Osteocyte (in vitro differentiated cells): ENCODE measurements at regions not wholly inside any gene's neighbourhood (a gene's known extent, or its start where the extent isn't known, plus 50 kb on each side); places are given as distances from the start of the nearest gene placed in this dataset.

Experiments used
- DNase-seq: peaks from one replicate; pipeline ENCODE4 v3.0.0; 2021; ENCODE audit warnings: mixed read lengths; ENCODE audit not compliant: unreplicated experiment; ENCODE audit errors: extremely low spot score
- H3K27ac Mint-ChIP-seq: one replicate; pipeline ENCODE4 v1.8.0; 2021; ENCODE audit warnings: mild to moderate bottlenecking, mixed read lengths; ENCODE audit not compliant: unreplicated experiment
- H3K27me3 Mint-ChIP-seq: one replicate; pipeline ENCODE4 v1.8.0; 2021; ENCODE audit warnings: mixed read lengths; ENCODE audit not compliant: unreplicated experiment
- H3K36me3 Mint-ChIP-seq: one replicate; pipeline ENCODE4 v1.8.0; 2021; ENCODE audit warnings: mixed read lengths; ENCODE audit not compliant: unreplicated experiment
- H3K4me1 Mint-ChIP-seq: one replicate; pipeline ENCODE4 v1.8.0; 2021; ENCODE audit warnings: mixed read lengths; ENCODE audit not compliant: unreplicated experiment
- H3K4me3 Mint-ChIP-seq: one replicate; pipeline ENCODE4 v1.8.0; 2021; ENCODE audit warnings: mild to moderate bottlenecking, moderate library complexity, mixed read lengths; ENCODE audit not compliant: unreplicated experiment
- H3K9me3 Mint-ChIP-seq: one replicate; pipeline ENCODE4 v1.8.0; 2021; ENCODE audit warnings: mixed read lengths; ENCODE audit not compliant: unreplicated experiment
- TF ChIP-seq, protein P1 (sequence below): fragments of 200-600 bp; sonication (generic); IDR thresholded peaks from 2 replicates; pipeline ENCODE4 v1.5.0; 2021; ENCODE audit warnings: antibody characterized with exemption, mild to moderate bottlenecking, moderate library complexity

DNA sequence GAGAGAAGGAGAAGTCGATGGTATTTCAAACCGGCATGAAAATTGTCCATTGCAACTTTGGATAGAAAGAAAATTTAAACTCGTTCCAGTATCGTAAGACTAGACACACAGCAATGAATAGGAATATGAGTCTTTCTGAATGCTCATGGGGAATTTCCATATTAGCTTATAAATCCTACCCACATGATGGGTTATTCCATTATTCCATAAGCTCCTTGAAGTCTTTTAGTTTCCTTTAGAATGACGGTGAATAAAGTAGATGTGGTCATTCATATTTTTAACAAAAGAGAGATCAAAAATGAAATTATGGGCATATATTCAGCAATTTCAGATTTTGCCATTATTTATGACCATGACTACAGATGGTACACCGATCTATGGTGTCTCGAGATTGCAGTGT, 163.4 kb upstream of the HMGA2 start:
- Mint-ChIP-seq H3K4me3 (no peak overlapping the region), H3K4me1 (peaks cover 27% of the 10 kb centered on the region), H3K36me3 (no peaks in the 10 kb centered on the region), H3K9me3 (peaks cover 12% of the 10 kb centered on the region), H3K27me3 (no peaks in the 10 kb centered on the region), H3K27ac (no peak overlapping the region)
- DNase-seq = no peak
- TF ChIP-seq, protein P1, sequence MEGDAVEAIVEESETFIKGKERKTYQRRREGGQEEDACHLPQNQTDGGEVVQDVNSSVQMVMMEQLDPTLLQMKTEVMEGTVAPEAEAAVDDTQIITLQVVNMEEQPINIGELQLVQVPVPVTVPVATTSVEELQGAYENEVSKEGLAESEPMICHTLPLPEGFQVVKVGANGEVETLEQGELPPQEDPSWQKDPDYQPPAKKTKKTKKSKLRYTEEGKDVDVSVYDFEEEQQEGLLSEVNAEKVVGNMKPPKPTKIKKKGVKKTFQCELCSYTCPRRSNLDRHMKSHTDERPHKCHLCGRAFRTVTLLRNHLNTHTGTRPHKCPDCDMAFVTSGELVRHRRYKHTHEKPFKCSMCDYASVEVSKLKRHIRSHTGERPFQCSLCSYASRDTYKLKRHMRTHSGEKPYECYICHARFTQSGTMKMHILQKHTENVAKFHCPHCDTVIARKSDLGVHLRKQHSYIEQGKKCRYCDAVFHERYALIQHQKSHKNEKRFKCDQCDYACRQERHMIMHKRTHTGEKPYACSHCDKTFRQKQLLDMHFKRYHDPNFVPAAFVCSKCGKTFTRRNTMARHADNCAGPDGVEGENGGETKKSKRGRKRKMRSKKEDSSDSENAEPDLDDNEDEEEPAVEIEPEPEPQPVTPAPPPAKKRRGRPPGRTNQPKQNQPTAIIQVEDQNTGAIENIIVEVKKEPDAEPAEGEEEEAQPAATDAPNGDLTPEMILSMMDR = no peak

DNA sequence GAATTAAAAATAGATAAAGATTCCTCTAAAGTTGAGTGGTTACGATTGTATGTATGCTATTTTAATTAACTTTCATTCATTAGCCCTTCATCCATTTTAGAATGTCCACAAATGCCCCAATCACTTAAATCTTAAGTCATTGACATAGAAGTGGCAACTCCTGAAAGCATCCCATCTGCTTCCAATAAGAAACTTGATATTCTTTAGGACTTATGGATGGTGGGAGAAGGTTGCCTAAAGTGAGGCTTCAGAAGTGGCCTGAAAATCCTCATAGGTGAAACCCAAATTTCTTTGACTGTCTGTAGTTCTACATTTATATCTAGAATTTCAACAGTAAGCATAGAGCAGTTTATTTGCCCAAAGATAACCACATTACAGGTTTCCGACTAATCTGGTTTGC, 161.7 kb upstream of the HMGA2 start:
- no peaks in the 10 kb centered on the region for H3K36me3 Mint-ChIP-seq
- H3K4me1 Mint-ChIP-seq = peaks cover 16% of the 10 kb centered on the region
- no peaks in the 10 kb centered on the region for H3K27me3 Mint-ChIP-seq
- DNase-seq = no peak
- H3K9me3 Mint-ChIP-seq = peaks cover 12% of the 10 kb centered on the region
- no peak overlapping the region for H3K27ac Mint-ChIP-seq
- TF ChIP-seq, protein P1 = no peak
- H3K4me3 Mint-ChIP-seq = no peak overlapping the region

DNA sequence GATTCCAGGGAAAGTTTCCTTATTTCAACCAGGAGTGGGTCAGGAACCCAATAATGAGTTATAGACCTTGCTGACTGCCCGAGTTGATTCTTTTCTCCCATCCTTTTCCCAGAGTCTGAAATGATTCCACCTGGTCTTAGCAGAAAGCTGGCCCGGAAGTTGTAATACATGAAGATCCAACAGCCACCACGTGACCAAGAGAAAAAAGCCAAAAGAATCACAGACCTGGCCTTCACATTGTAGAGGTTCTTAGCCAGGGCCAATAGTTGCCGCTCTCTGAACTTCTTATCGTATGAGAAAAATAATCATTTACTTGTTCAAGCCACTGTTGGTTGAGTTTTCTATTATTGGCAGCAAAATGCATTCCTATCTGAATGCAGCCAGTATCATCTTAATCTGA, 161.2 kb upstream of the HMGA2 start:
- Mint-ChIP-seq H3K4me1 (peaks cover 17% of the 10 kb centered on the region), H3K4me3 (no peak overlapping the region), H3K27me3 (no peaks in the 10 kb centered on the region), H3K27ac (no peak overlapping the region), H3K36me3 (no peaks in the 10 kb centered on the region), H3K9me3 (peaks cover 12% of the 10 kb centered on the region)
- TF ChIP-seq, protein P1 = no peak
- no peak for DNase-seq

DNA sequence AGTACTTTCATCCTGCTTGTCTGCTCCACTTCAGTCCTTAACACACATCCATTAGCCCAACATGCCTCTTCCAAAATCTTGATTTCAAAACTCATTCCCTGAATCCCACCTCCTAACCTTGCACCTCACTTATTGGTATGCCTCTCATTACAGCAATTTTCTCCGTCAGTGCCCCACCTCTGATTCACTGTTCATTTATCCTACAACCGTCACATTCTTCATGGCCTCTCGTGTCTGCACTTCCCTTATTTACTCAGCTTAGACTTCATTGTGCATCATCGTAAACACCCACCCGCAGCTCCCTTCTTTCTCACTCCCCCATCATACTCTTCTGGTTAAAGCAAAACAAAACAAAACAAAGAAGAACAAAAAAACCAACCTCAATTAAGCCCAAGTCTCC, 160.6 kb upstream of the HMGA2 start:
- Mint-ChIP-seq H3K4me1 (peaks cover 18% of the 10 kb centered on the region), H3K9me3 (peaks cover 12% of the 10 kb centered on the region), H3K36me3 (no peaks in the 10 kb centered on the region), H3K27ac (no peak overlapping the region), H3K4me3 (no peak overlapping the region), H3K27me3 (no peaks in the 10 kb centered on the region)
- DNase-seq = no peak
- TF ChIP-seq, protein P1 = no peak

DNA sequence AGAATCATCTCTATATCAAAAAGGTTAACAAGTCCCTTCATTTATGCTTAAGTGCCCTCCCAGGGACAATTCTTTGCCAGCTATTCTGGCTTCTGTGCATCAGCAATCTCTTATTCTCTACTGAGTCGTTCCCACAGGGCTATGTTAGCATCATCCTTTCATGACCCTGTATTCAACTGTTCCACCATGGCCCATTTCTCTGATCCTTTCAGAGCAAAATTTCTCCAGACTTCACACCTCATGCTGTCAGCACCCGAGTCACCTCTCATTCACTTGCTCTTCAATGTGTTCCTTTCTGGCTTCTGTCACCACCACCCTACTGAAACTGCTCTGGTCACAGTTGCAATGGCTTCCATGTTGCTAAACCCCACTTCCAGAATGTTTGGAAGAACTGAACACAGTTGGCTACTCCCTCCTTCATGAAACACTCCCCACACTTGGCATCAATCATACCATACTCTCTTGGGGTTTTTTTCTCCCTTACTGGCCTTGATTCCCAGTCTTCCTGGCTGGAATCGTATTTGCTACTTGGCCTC, 159.5 kb upstream of the HMGA2 start:
- peaks cover 12% of the 10 kb centered on the region for H3K9me3 Mint-ChIP-seq
- H3K27ac Mint-ChIP-seq = no peak overlapping the region
- peaks cover 27% of the 10 kb centered on the region for H3K4me1 Mint-ChIP-seq
- no peaks in the 10 kb centered on the region for H3K36me3 Mint-ChIP-seq
- TF ChIP-seq, protein P1 = no peak
- no peaks in the 10 kb centered on the region for H3K27me3 Mint-ChIP-seq
- no peak for DNase-seq
- no peak overlapping the region for H3K4me3 Mint-ChIP-seq
